ENCODE measurements at regions not wholly inside any gene's neighbourhood (a gene's known extent, or its start where the extent isn't known, plus 50 kb on each side); places are given as distances from the start of the nearest gene placed in this dataset.

DNA sequence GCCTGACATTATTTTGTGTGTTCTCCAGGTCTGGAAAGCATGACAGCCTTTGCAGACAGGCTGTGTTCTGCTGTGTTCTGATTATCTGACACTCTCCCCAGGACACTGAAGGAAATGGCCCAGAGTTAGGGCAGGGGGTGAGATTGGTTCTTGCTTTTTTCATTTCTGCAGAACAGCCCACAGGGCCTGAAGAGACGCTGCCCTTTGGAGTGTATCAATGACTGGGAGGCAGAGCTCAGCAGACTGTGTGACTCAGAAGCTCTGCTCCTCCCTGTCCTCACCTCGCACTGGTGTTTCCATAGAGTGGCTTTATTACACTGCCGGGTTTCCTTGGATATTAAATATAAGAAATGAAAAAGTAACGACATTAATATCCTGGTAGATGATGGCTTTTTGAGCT, 523.6 kb downstream of the NTRK3 start:
- no peak for DNase-seq
- POLR2A ChIA-PET = no interaction called here
- intact Hi-C loops (cut with DNase I, micrococcal nuclease) = no loop called here

DNA sequence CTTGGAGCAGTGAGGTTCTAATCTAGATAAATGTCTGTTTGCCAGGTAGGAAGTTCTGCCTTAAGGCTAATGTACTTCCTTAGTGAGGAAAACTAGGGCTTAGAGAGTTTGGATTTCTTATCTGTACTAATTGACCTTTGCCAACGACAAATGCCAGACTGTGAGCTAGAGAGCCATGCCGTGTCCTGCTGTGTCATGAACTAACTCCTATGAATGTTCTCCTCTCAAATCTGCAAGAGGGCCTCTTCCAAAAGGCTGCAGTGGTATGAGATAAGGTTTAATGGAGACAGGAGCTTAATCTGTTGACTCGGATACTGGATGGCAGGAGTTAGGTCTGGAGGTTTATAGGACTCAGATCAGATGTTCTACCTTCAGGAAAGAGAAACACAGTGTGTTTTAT, 524.9 kb downstream of the NTRK3 start:
- Mint-ChIP-seq H3K4me1 (ENCODE audit: low read depth) (peaks cover 6% of the 10 kb centered on the region), H3K27me3 (no peaks in the 10 kb centered on the region), H3K4me3 (no peak overlapping the region), H3K9me3 (no peaks in the 10 kb centered on the region), H3K36me3 (ENCODE audit: low read depth) (no peaks in the 10 kb centered on the region), H3K27ac (no peak overlapping the region)
- intact Hi-C loops (cut with DNase I, micrococcal nuclease) = no loop called here
- TF ChIP-seq, protein P1, sequence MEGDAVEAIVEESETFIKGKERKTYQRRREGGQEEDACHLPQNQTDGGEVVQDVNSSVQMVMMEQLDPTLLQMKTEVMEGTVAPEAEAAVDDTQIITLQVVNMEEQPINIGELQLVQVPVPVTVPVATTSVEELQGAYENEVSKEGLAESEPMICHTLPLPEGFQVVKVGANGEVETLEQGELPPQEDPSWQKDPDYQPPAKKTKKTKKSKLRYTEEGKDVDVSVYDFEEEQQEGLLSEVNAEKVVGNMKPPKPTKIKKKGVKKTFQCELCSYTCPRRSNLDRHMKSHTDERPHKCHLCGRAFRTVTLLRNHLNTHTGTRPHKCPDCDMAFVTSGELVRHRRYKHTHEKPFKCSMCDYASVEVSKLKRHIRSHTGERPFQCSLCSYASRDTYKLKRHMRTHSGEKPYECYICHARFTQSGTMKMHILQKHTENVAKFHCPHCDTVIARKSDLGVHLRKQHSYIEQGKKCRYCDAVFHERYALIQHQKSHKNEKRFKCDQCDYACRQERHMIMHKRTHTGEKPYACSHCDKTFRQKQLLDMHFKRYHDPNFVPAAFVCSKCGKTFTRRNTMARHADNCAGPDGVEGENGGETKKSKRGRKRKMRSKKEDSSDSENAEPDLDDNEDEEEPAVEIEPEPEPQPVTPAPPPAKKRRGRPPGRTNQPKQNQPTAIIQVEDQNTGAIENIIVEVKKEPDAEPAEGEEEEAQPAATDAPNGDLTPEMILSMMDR (IDR thresholded peaks at IDR 0.05) = no peak
- H3K9me3 ChIP-seq (ENCODE audit: control insufficient read depth in 1 of 2, insufficient read depth in 1 of 2, low read length in 2 of 2) = peaks cover 0 to 4% of the 10 kb centered on the region in 2 experiments
- ChIA-PET POLR2A (no interaction called here), CTCF (no interaction called here)
- no peak overlapping the region for H3K4me3 ChIP-seq (ENCODE audit: low read length)
- ATAC-seq (ENCODE audit: poor library complexity) (no peak), DNase-seq (no peak)
- no peaks in the 10 kb centered on the region for H3K36me3 ChIP-seq (ENCODE audit: insufficient read depth, low read length)
- no peak overlapping the region for H3K27ac ChIP-seq (ENCODE audit: low read depth in 1 of 2, low read length in 2 of 2)
- peaks cover 0 to 2% of the 10 kb centered on the region in 2 experiments for H3K27me3 ChIP-seq (ENCODE audit: control insufficient read depth in 1 of 2, insufficient read depth in 2 of 2, low read length in 2 of 2)
- H3K4me1 ChIP-seq (ENCODE audit: insufficient read depth, low read length) = peaks cover 4% of the 10 kb centered on the region

More for the DNA sequence above, 523.6 kb downstream of the NTRK3 start:
- H3K27ac ChIP-seq (ENCODE audit: low read depth in 1 of 2, low read length in 2 of 2) = no peak overlapping the region
- H3K4me3 Mint-ChIP-seq = no peak overlapping the region
- no peaks in the 10 kb centered on the region for H3K36me3 ChIP-seq (ENCODE audit: insufficient read depth, low read length)
- peaks cover 12% of the 10 kb centered on the region for H3K4me1 Mint-ChIP-seq (ENCODE audit: low read depth)
- no peak for ATAC-seq (ENCODE audit: poor library complexity)
- no peaks in the 10 kb centered on the region for H3K27me3 Mint-ChIP-seq
- peaks cover 8% of the 10 kb centered on the region for H3K4me1 ChIP-seq (ENCODE audit: insufficient read depth, low read length)
- peaks cover 0 to 2% of the 10 kb centered on the region in 2 experiments for H3K27me3 ChIP-seq (ENCODE audit: control insufficient read depth in 1 of 2, insufficient read depth in 2 of 2, low read length in 2 of 2)
- H3K9me3 ChIP-seq (ENCODE audit: control insufficient read depth in 1 of 2, insufficient read depth in 1 of 2, low read length in 2 of 2) = peaks cover 0 to 4% of the 10 kb centered on the region in 2 experiments
- CTCF ChIA-PET = no interaction called here
- no peaks in the 10 kb centered on the region for H3K36me3 Mint-ChIP-seq (ENCODE audit: low read depth)
- H3K4me3 ChIP-seq (ENCODE audit: low read length) = no peak overlapping the region
- H3K9me3 Mint-ChIP-seq = no peaks in the 10 kb centered on the region
- H3K27ac Mint-ChIP-seq = no peak overlapping the region
- TF ChIP-seq, protein P1 (IDR thresholded peaks at IDR 0.05) = no peak

DNA sequence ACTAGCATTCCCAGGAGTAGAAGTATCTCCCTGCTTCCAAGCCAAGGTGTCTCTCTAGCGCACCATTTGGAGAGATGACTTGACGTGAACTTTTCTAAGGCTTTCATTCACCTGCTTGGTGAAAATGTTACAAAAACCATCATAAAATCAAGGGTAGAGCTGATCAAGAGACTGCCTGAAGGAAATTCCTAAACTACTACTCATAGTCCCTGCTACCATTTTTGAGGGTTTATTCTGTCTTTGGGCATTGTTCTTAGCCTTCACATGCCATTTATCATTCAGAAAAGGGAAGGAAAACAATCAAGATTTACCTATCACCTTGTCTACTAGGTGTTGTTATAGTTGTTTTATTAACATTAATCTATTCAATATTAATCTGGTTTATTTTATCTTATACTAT, 525.8 kb downstream of the NTRK3 start:
- H3K36me3 Mint-ChIP-seq (ENCODE audit: low read depth) = no peaks in the 10 kb centered on the region
- H3K27me3 Mint-ChIP-seq = no peaks in the 10 kb centered on the region
- no peak overlapping the region for H3K27ac Mint-ChIP-seq
- POLR2A ChIA-PET = no interaction called here
- H3K9me3 Mint-ChIP-seq = no peaks in the 10 kb centered on the region
- H3K36me3 ChIP-seq (ENCODE audit: insufficient read depth, low read length) = no peaks in the 10 kb centered on the region
- H3K27me3 ChIP-seq (ENCODE audit: control insufficient read depth in 1 of 2, insufficient read depth in 2 of 2, low read length in 2 of 2) = peaks cover 0 to 2% of the 10 kb centered on the region in 2 experiments
- no peaks in the 10 kb centered on the region for H3K4me1 ChIP-seq (ENCODE audit: insufficient read depth, low read length)
- no peak overlapping the region for H3K4me3 ChIP-seq (ENCODE audit: low read length)
- DNase-seq (no peak), ATAC-seq (ENCODE audit: poor library complexity) (no peak)
- H3K27ac ChIP-seq (ENCODE audit: low read depth in 1 of 2, low read length in 2 of 2) = no peak overlapping the region
- no peak overlapping the region for H3K4me3 Mint-ChIP-seq
- TF ChIP-seq, protein P1 (IDR thresholded peaks at IDR 0.05) = no peak
- CTCF ChIA-PET = no interaction called here
- intact Hi-C loops (cut with DNase I, micrococcal nuclease) = no loop called here
- no peaks in the 10 kb centered on the region for H3K4me1 Mint-ChIP-seq (ENCODE audit: low read depth)
- H3K9me3 ChIP-seq (ENCODE audit: control insufficient read depth in 1 of 2, insufficient read depth in 1 of 2, low read length in 2 of 2) = peaks cover 0 to 4% of the 10 kb centered on the region in 2 experiments

Measured in CD4-positive, alpha-beta T cell (primary cell).